PC-9 (cell line): ENCODE measurements at regions not wholly inside any gene's neighbourhood (a gene's known extent, or its start where the extent isn't known, plus 50 kb on each side); places are given as distances from the start of the nearest gene placed in this dataset.
"Not testable (repeated sequence)": the region's sequence is repeated elsewhere in the genome, so short reads cannot be mapped to it uniquely, and the experiment has no call there.

Experiments used
- BruUV-seq: library from RNA; stranded (reverse); fragments of 400-500 nt; replicated peaks from 2 replicates; lab custom pipeline; 2021; lab: Mats Ljungman, UMichigan
- CTCF ChIA-PET: fragments of 300-600 bp; sonication (Branson Sonifier 250); formaldehyde crosslinking; loops from one replicate; lab custom pipeline; 2022; ENCODE audit warnings: antibody characterized with exemption; lab: Charles Lee
- POLR2A ChIA-PET: fragments of 300-600 bp; sonication (Branson Sonifier 250); formaldehyde crosslinking; loops from one replicate; lab custom pipeline; 2022; ENCODE audit warnings: antibody characterized with exemption; ENCODE audit not compliant: unreplicated experiment; lab: Charles Lee
- DNase-seq, 2 experiments: peaks; one replicate each; pipeline versions ENCODE4 v3.0.0 to v3.0.0-alpha.2; 2015 to 2022; ENCODE audit warnings: mixed read lengths in 1 of 2
- H2AFZ ChIP-seq: fragments of 200-600 bp; sonication (generic); 2 replicates; pipeline ENCODE4 v1.8.1; 2017; ENCODE audit warnings: antibody characterized with exemption
- H3F3A ChIP-seq: fragments of 200-600 bp; sonication (generic); 2 replicates; pipeline ENCODE4 v1.8.1; 2017; ENCODE audit warnings: antibody characterized with exemption, mild to moderate bottlenecking, low read depth; ENCODE audit not compliant: insufficient read depth
- H3K27ac ChIP-seq: fragments of 200-600 bp; sonication (generic); 2 replicates; pipeline ENCODE4 v1.6.1; 2016; ENCODE audit warnings: mixed run types
- H3K27me3 ChIP-seq: fragments of 200-600 bp; sonication (generic); 2 replicates; pipeline ENCODE4 v1.6.1; 2016; ENCODE audit warnings: low read depth, mixed run types; ENCODE audit not compliant: insufficient read depth
- H3K36me3 ChIP-seq: fragments of 200-600 bp; sonication (generic); 2 replicates; pipeline ENCODE4 v1.6.1; 2016; ENCODE audit warnings: low read depth, mixed run types
- H3K4me1 ChIP-seq: fragments of 200-600 bp; sonication (generic); replicated peaks from 2 replicates; pipeline ENCODE4 v1.6.1; 2016; ENCODE audit warnings: mixed run types; ENCODE audit not compliant: insufficient read depth
- H3K4me2 ChIP-seq: fragments of 200-600 bp; sonication (generic); 2 replicates; pipeline ENCODE4 v1.6.1; 2017; ENCODE audit warnings: mixed run types
- H3K4me3 ChIP-seq: fragments of 200-600 bp; sonication (generic); 2 replicates; pipeline ENCODE4 v1.6.1; 2016; ENCODE audit warnings: mixed run types
- H3K79me2 ChIP-seq: fragments of 200-600 bp; sonication (generic); 2 replicates; pipeline ENCODE4 v1.6.1; 2017; ENCODE audit warnings: low read depth, mixed run types
- H3K9me2 ChIP-seq: fragments of 200-600 bp; sonication (generic); 2 replicates; pipeline ENCODE4 v1.8.1; 2017; ENCODE audit warnings: mild to moderate bottlenecking; ENCODE audit not compliant: insufficient read depth
- H3K9me3 ChIP-seq: fragments of 200-600 bp; sonication (generic); 2 replicates; pipeline ENCODE4 v1.8.1; 2016; ENCODE audit warnings: low read depth; ENCODE audit not compliant: insufficient read depth
- H4K20me1 ChIP-seq: fragments of 200-600 bp; sonication (generic); 2 replicates; pipeline ENCODE4 v1.8.1; 2017; ENCODE audit not compliant: insufficient read depth
- EZH2 ChIP-seq: fragments of 200-600 bp; sonication (generic); IDR thresholded peaks from 2 replicates; pipeline ENCODE4 v1.8.0; 2017; ENCODE audit warnings: antibody characterized with exemption, low read depth
- intact Hi-C: fragments of 100-400 bp; cut with micrococcal nuclease; formaldehyde crosslinking; loops from one replicate; pipeline ENCODE4 v1.10.0; 2022; ENCODE audit not compliant: unreplicated experiment
- TF ChIP-seq, protein P1 (sequence below): fragments of 200-600 bp; sonication (generic); conservative IDR thresholded peaks from 2 replicates; pipeline ENCODE4 v1.6.1; 2017; ENCODE audit warnings: mixed run types, antibody characterized with exemption, mild to moderate bottlenecking, moderate library complexity

DNA sequence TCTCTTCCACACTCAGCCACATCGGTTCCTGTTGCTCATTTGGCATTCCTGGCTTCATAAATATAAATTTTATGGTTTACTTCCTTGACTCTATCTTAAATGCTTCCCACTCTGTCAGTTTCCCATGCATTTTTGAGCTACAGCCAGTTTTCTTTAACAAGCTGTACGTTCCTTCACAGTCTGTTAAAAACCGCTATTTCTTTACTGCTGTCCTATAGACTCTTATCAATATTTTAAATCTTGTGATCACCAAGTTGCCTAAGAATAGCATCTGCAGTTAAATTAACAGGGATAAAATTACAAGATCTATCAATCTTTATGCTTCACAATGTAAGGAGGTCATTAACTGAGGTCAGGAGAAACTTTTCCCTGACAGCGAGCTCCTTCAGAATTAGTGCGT is 103.1 kb upstream of the RHOBTB1 start:
- H3K4me3 ChIP-seq = no peak overlapping the region
- intact Hi-C loops = no loop called here
- no peak overlapping the region for H3K27ac ChIP-seq
- H2AFZ ChIP-seq = no peak overlapping the region
- POLR2A ChIA-PET = no interaction called here
- DNase-seq = no peak
- TF ChIP-seq, protein P1, sequence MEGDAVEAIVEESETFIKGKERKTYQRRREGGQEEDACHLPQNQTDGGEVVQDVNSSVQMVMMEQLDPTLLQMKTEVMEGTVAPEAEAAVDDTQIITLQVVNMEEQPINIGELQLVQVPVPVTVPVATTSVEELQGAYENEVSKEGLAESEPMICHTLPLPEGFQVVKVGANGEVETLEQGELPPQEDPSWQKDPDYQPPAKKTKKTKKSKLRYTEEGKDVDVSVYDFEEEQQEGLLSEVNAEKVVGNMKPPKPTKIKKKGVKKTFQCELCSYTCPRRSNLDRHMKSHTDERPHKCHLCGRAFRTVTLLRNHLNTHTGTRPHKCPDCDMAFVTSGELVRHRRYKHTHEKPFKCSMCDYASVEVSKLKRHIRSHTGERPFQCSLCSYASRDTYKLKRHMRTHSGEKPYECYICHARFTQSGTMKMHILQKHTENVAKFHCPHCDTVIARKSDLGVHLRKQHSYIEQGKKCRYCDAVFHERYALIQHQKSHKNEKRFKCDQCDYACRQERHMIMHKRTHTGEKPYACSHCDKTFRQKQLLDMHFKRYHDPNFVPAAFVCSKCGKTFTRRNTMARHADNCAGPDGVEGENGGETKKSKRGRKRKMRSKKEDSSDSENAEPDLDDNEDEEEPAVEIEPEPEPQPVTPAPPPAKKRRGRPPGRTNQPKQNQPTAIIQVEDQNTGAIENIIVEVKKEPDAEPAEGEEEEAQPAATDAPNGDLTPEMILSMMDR = no peak
- TF ChIP-seq EZH2 = no peak
- no peak overlapping the region for H3K4me2 ChIP-seq
- H3K9me2 ChIP-seq = no peaks in the 10 kb centered on the region
- no peaks in the 10 kb centered on the region for H4K20me1 ChIP-seq
- no peaks in the 10 kb centered on the region for H3K36me3 ChIP-seq
- H3K27me3 ChIP-seq = no peaks in the 10 kb centered on the region
- H3K79me2 ChIP-seq = no peaks in the 10 kb centered on the region
- H3K9me3 ChIP-seq = no peaks in the 10 kb centered on the region
- no TSS peak for BruUV-seq
- no peaks in the 10 kb centered on the region for H3F3A ChIP-seq
- CTCF ChIA-PET = no interaction called here
- H3K4me1 ChIP-seq = no peaks in the 10 kb centered on the region

DNA sequence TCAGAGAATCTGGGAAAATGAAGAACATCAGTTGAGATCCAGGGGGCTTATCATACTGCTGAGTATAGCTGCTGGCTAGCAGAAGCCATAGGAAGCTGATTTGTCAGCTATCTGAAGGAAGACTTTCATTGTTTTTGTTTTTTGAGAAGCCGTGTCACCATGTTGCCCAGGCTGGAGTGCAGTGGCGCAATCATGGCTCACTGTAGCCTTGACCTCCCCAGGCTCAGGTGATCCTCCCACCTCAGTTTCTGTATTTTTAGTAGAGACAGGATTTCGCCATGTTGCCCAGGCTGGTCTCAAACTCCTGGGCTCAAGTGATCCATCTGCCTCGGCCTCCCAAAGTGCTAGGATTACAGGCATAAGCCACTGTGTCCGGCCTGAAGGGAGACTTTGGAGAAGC is 101.5 kb upstream of the RHOBTB1 start:
- intact Hi-C loops, DNase-seq, BruUV-seq, H3K9me3 ChIP-seq, H3K27me3 ChIP-seq, POLR2A ChIA-PET, H3K4me1 ChIP-seq, H3K9me2 ChIP-seq, H3K27ac ChIP-seq, H3F3A ChIP-seq, H3K4me2 ChIP-seq, H4K20me1 ChIP-seq, CTCF ChIA-PET, H3K4me3 ChIP-seq, H3K36me3 ChIP-seq, H2AFZ ChIP-seq, H3K79me2 ChIP-seq: not testable (repeated sequence)

DNA sequence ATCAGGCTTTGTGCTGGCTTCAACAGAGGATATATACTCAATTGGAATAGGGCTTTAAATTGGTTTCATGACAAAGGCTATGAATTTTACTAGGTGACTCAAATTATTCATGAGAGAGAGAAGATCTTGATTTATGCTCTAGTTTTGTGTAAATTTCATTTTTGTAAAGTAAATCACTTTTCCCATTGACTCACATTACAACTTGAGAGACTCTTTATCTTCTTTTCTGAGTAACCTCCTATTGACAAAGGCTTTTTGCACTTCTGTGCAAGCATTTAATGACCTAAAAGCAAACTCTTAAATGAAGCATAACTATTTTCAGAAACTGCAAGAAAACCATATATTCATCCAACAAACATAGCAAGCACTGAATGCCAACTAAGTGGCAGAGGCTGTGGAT is 98.5 kb upstream of the RHOBTB1 start:
- no peaks in the 10 kb centered on the region for H3K9me3 ChIP-seq
- H3K79me2 ChIP-seq = no peaks in the 10 kb centered on the region
- no peaks in the 10 kb centered on the region for H3K9me2 ChIP-seq
- no peaks in the 10 kb centered on the region for H3K36me3 ChIP-seq
- CTCF ChIA-PET = no interaction called here
- intact Hi-C loops = no loop called here
- POLR2A ChIA-PET = interaction anchor here (0.7 kb wide), 1 partner anchor 135 kb away, joined by 4 read pairs; no protein-coding TSS in a partner anchor
- no TSS peak for BruUV-seq
- no peak overlapping the region for H3K4me2 ChIP-seq
- H3K4me1 ChIP-seq = peaks cover 18% of the 10 kb centered on the region
- peaks cover 9% of the 10 kb centered on the region for H3F3A ChIP-seq
- H3K4me3 ChIP-seq = no peak overlapping the region
- H4K20me1 ChIP-seq = no peaks in the 10 kb centered on the region
- H3K27ac ChIP-seq = no peak overlapping the region
- no peak overlapping the region for H2AFZ ChIP-seq
- DNase-seq = no peak
- no peaks in the 10 kb centered on the region for H3K27me3 ChIP-seq
- TF ChIP-seq, protein P1 = no peak
- TF ChIP-seq EZH2 = no peak

DNA sequence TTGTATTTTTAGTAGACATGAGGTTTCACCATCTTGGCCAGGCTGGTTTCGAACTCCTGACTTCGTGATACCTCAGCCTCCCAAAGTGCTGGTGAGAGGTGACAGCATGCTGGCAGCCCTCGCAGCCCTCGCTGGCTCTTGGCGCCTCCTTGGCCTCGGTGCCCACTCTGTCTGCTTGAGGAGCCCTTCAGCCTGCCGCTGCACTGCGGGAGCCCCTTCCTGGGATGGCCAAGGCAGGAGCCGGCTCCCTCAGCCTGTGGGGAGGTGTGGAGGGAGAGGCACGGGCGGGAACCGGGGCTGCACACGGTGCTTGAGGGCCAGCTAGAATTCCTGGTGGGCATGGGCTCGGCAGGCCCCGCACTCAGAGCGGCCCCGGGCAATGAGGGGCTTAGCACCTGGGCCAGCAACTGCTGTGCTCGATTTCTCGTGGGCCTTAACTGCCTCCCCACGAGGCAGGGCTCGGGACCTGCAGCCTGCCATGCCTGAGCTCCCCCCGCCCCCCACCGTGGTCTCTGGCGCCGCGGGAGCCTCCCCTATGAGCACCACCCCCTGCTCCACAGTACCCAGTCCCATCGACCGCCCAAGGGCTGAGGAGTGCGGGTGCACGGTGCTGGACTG is 96.5 kb upstream of the RHOBTB1 start:
- no TSS peak for BruUV-seq
- no peak overlapping the region for H3K4me3 ChIP-seq
- H3F3A ChIP-seq = peaks cover 20% of the 10 kb centered on the region
- H3K79me2 ChIP-seq = no peaks in the 10 kb centered on the region
- H3K4me1 ChIP-seq = peaks cover 33% of the 10 kb centered on the region
- no peaks in the 10 kb centered on the region for H4K20me1 ChIP-seq
- ChIA-PET CTCF (no interaction called here), POLR2A (no interaction called here)
- no peaks in the 10 kb centered on the region for H3K36me3 ChIP-seq
- H3K27ac ChIP-seq = no peak overlapping the region
- H3K4me2 ChIP-seq = no peak overlapping the region
- no peak overlapping the region for H2AFZ ChIP-seq
- no peaks in the 10 kb centered on the region for H3K9me2 ChIP-seq
- DNase-seq = no peak
- TF ChIP-seq EZH2 = no peak
- TF ChIP-seq, protein P1 = no peak
- no peaks in the 10 kb centered on the region for H3K9me3 ChIP-seq
- H3K27me3 ChIP-seq = no peaks in the 10 kb centered on the region
- intact Hi-C loops = no loop called here
